ENCODE measurements at regions not wholly inside any gene's neighbourhood (a gene's known extent, or its start where the extent isn't known, plus 50 kb on each side); places are given as distances from the start of the nearest gene placed in this dataset.

- DNase-seq: no peak
These were observed 190.1 kb upstream of the KLF12 start for GRCh38 chr13:74324338-74324737.

GRCh38 chr13:74322562-74322961, 188.4 kb upstream of the KLF12 start:
- no peak for DNase-seq

- DNase-seq: no peak
These were observed 186.1 kb upstream of the KLF12 start for GRCh38 chr13:74320282-74320681.

- DNase-seq: no peak
These were observed 182.3 kb upstream of the KLF12 start for GRCh38 chr13:74316547-74316946.

- DNase-seq: no peak
These were observed 172.3 kb upstream of the KLF12 start for GRCh38 chr13:74306496-74306895.

- DNase-seq: no peak
These were observed 171.7 kb upstream of the KLF12 start for GRCh38 chr13:74305876-74306275.

GRCh38 chr13:74301258-74301935, 167.2 kb upstream of the KLF12 start:
- no peak for DNase-seq

- no peak for DNase-seq
These were observed 166.0 kb upstream of the KLF12 start for GRCh38 chr13:74300162-74300561.

- DNase-seq: no peak
These were observed 165.5 kb upstream of the KLF12 start for GRCh38 chr13:74299721-74300120.

GRCh38 chr13:74298923-74299322, 164.7 kb upstream of the KLF12 start:
- no peak for DNase-seq

GRCh38 chr13:74289861-74290773, 155.9 kb upstream of the KLF12 start:
- DNase-seq: peak; percentile 77

GRCh38 chr13:74289107-74289506, 154.9 kb upstream of the KLF12 start:
- no peak for DNase-seq

- no peak for DNase-seq
These were observed 154.2 kb upstream of the KLF12 start for GRCh38 chr13:74288361-74288911.

- peak; percentile 71 for DNase-seq
These were observed 153.5 kb upstream of the KLF12 start for GRCh38 chr13:74287724-74288169.

GRCh38 chr13:74280795-74281490, 146.7 kb upstream of the KLF12 start:
- DNase-seq: no peak

- no peak for DNase-seq
These were observed 146.0 kb upstream of the KLF12 start for GRCh38 chr13:74280093-74280794.

GRCh38 chr13:74278901-74279300, 144.7 kb upstream of the KLF12 start:
- no peak for DNase-seq

- DNase-seq: no peak
These were observed 140.7 kb upstream of the KLF12 start for GRCh38 chr13:74274916-74275315.

- DNase-seq: no peak
These were observed 139.4 kb upstream of the KLF12 start for GRCh38 chr13:74273581-74273980.

GRCh38 chr13:74272826-74273225, 138.6 kb upstream of the KLF12 start:
- DNase-seq: no peak

- DNase-seq: no peak
These were observed 135.8 kb upstream of the KLF12 start for GRCh38 chr13:74270018-74270417.

- DNase-seq: no peak
These were observed 132.7 kb upstream of the KLF12 start for GRCh38 chr13:74266861-74267260.

GRCh38 chr13:74266309-74266708, 132.1 kb upstream of the KLF12 start:
- no peak for DNase-seq

All from NCI-H1048 (cell line).